SK-MEL-5 (cell line): ENCODE measurements at regions not wholly inside any gene's neighbourhood (a gene's known extent, or its start where the extent isn't known, plus 50 kb on each side); places are given as distances from the start of the nearest gene placed in this dataset.

Experiments used
- DNase-seq: peaks from one replicate; pipeline ENCODE4 v3.0.0-alpha.2; 2016; ENCODE audit warnings: low read depth, low spot score
- in situ Hi-C: cut with HindIII; loops from 2 replicates; pipeline ENCODE4 v1.10.0; 2016; ENCODE audit warnings: low sequenced_read_pairs, high pct_unique_total_duplicates, low pct_unique_long_range_greater_than_20kb

DNA sequence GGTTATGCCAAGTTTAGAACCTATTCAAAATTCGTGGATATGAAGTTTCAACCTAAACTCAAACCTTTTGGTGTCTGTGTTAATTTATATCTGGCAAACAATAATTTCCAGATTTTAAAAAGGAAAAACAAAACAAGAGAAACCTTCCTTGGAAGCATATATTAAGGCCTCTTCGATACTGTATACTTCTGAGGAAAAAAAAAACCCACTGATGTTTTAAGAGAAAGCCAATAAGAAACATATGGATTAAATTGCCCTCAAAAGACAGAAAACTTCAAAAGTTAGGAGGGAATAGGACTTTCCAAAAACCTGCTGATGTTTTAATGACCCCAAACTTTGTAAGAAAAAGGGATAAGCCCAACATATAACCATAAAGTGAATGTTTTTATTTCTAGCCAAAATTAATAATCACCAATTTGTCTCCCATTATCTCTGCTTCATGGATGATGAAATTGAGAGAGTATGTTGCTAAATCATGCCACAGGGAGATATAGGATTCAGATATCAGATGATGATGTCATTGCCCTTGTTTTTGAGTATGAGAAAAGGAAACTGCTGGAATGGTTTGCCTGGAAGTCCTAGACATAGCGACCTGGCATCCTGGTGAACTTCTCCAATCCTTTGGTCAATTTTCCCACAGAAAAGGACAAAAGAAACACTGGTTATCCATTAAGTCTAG, 423.9 kb downstream of the DMRT2 start:
- DNase-seq = no peak
- in situ Hi-C loops = no loop called here

DNA sequence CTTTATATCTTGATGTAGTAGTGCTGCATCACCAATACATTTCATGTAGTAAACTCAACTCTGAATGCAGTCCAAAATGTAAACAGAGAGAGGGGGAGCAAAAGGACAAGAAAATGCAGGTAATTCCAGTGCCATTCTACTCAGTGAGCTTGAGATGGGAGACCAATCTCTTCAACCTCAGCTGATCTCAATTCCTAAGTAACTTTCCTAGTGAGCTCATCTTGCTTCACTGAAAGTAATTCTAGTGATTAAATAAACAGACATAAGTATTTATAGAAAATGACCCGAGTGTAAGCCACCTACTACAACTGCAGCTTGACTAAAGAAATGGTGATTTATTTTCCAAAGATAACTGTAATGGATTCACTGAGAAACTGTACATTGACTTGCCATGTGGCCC, 424.5 kb downstream of the DMRT2 start:
- in situ Hi-C loops = no loop called here
- DNase-seq = no peak

DNA sequence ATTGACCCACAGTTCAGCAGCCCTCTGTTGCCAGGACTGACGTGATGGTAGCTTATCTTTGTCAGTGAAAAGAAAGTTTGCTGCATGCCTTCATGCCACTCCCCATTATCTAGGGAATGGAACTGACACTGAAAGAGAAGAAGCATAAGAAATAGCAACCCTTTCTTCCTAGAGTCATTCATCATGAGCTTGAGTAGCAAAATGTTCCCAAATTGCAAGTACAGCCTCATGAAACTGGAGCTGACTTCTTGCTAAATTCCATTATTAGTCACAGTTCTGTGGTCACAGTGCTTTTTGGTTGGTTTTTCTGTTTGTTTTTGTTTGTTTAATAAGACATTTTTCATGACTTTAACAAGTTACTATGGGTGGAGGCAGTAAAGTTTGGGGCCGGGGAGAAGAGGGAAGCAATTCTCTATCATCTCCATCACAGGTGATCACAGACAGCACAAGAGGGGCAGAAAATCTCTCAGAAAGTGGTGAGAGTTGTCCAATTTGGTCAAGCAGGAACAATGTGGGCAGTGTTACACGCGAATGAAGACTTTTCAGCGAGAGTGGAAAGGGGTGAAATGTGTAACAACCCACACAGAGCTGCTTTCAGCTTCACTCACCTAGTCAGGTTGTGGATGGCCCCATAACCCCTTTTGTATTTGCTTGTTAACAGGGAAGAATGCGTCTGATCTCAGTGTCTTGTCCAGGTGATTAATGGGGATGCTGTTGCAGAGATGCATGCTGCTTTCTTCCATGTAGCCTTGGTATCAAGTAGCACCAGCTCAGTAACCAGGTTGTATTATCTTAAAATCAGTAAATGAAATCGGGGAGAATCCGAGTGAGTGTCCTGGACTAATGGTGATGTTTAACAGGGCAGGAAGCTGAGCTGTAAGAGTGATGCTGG, 440.4 kb downstream of the DMRT2 start:
- no peak for DNase-seq
- in situ Hi-C loops = no loop called here

DNA sequence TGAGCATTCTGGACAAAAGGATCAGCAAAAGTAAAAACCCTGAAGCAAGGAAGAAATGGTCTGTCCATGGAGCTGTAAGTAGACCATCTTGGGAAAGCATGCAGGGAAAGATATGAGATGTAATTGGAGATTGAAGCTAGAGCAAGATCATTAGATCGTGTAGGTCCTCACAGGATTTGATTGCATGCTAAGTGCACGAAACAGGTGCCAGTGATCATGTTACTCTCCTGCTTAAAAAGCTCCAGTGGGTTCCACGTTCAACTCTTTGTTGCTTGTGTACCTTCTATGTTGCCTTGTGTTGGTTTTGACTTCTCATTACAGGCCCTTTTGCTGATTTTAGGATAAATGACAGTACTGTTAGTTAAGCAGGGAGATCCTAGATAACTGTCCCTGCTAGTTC, 442.0 kb downstream of the DMRT2 start:
- in situ Hi-C loops = no loop called here
- no peak for DNase-seq

DNA sequence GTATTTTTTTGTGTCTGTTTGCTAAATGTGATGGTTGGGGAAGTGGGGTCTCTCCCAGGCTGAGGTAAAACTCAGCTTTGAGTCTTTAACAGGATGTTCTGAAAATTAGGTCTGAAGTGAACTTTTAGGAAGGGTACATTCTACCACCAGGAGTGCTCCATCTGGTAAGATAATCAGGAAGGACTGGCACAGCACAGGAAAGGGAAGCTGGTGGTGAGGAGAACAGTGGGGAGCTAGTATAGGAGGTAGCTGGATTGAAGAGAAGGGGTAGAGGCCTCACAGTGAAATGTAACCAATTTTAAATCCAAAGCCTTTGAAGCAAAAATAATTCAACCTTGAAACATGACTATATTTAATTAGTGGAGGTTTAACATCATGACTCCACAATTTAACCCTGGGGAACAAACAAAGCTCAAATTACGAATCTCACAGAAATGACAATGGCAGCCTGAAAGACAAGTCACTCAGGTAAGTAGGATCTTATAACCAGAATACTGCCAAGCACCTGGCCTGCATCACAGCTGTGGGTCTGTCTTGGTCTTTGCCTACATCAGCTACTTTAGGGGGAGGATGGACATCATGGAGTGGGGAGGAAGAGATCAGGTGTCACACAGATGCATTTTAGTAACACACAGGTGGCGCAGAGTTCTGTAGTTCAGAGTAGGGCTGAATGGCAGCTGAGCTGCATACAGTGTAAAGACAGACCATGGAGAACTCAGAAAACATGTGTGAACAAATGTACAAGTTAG, 445.3 kb downstream of the DMRT2 start:
- DNase-seq = no peak
- in situ Hi-C loops = no loop called here

DNA sequence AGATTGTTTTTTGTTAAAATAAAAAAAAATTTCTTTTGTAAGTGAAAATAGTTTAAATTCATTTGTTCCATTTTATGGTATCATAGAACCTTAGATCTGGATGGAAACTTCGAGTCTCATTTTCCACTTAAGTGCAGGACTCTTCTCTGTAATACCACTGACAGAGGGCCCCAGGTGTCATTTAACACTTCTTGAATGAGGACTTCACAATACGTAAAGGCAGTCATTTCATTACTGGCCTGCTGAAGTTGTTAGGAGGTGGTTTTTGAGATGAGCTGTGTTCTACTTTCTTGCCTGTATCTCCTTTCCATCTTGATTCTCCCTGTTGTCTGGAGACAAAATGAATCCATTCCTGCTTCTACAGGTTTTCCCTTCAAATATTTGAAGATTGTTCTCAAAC, 455.3 kb downstream of the DMRT2 start:
- DNase-seq = no peak
- in situ Hi-C loops = no loop called here

DNA sequence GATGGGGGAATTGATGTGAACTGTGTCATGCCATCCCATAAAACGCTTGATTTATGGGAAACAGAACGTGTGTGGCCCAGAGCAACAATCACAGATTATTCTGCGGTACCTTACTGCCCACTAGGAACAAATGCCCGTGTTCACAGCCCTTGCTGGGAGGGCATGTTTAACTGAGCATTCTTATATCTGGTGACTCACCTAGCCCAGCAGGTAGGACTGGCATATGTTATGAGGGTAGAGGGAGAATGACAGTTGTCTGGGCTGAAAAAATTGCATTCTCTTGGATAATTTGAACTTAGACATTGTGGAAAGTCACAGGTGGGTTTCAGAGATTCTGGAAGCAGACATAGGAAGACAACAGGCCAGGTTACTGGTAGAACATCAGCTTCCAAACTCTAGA, 460.6 kb downstream of the DMRT2 start:
- in situ Hi-C loops = no loop called here
- DNase-seq = no peak

DNA sequence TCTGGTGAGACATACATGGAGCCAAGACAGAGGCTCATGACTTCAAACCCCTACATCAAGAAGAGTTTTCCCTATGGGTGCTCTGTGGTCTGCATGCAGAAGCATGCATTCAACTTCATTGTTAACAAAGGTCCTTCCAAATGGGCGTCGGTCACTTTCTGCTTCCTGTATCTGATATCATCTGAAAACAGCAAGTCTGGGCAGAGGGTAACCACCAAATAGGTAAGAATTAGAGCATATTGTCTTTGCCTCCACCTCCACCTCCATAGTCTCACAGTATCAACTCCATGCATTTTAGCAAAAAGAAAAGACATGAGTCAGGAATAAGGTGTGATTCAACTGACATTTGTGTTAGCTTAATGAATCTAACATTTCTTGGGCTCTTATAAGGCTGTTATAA, 462.9 kb downstream of the DMRT2 start:
- DNase-seq = no peak
- in situ Hi-C loops = no loop called here

DNA sequence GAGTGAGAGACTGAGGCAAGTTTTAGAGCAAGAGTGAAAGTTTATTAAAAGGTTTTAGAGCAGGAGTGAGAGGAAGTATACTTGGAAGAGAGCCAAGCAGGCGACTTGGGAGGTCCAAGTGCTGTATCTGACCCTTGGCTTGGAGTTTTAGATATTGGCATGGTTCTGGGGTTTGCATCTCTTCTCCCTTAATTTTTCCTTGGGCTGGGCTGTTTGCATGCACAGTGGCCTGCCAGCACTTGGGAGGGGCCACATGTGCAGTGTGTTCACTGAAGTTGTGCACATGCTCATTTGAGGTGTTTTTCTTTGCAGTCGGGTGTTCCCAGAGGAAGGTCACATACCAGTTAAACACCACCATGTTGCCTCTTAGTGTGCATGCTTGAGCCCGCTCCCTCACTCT, 464.1 kb downstream of the DMRT2 start:
- in situ Hi-C loops = no loop called here
- no peak for DNase-seq

DNA sequence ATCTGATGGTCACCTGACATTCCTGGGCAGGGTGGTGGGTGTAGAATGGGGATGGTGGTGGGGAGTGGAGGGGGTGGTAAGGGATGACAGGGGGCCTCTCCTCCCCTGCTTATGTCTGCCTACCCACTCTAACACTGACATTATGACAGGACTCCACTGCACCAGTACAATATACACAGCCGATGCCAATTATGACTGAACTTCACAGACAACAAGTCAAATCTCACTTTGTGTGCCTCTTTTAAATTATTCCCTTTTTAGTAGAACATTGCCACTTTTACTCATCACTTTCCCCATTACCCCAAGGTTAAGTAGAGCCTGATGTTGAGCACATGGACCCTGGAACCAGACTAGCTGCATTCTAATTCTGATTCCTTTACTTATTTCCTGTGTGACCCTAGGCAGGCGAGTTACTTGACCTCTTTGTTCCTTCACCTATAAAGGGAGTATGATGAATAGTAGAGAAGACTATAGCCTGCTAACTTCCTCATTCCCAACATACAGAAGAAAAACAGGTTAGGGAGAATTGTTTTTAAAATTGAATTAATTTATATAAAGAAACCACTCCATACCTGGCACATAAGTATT, 464.7 kb downstream of the DMRT2 start:
- in situ Hi-C loops = no loop called here
- DNase-seq = no peak

DNA sequence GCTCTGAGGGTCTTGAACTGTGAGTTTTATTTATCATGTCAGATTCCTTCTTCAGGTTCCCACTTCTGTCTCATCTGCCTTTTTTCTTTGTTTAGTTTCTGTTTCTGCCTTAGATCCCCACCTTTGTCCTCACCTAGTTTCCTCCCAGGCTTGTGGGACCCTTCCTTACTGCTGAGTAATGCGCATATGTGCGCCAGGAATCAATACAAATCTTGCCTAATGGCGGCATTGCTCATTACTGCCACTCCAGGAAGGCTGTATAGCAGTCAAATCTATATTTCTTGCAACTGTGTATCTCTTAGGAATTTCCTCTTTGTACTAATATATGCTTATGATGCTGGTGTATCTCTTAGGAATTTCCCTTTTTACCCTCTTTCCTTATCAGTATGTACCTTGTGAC, 465.4 kb downstream of the DMRT2 start:
- in situ Hi-C loops = no loop called here

DNA sequence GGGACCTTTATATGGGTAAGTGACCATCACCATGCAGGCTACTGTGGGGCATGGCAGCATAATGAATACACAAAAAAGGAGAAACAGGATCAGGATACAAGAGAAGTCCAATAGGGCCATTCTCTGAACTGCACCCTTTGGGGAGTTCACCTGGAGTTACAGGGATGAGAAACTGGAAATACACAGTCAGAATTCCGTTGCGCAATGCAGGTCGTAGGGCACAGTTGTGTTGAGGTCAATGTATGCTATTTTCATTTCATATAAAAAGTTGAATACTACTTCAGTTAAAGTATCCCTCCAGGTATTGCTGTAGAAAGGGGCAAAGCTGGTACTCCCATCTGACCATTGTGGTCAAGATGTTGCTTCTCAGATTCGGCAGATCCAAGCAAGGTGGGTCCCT, 471.4 kb downstream of the DMRT2 start:
- in situ Hi-C loops = no loop called here
- DNase-seq = no peak

More for the DNA sequence above, 465.4 kb downstream of the DMRT2 start:
- no peak for DNase-seq

DNA sequence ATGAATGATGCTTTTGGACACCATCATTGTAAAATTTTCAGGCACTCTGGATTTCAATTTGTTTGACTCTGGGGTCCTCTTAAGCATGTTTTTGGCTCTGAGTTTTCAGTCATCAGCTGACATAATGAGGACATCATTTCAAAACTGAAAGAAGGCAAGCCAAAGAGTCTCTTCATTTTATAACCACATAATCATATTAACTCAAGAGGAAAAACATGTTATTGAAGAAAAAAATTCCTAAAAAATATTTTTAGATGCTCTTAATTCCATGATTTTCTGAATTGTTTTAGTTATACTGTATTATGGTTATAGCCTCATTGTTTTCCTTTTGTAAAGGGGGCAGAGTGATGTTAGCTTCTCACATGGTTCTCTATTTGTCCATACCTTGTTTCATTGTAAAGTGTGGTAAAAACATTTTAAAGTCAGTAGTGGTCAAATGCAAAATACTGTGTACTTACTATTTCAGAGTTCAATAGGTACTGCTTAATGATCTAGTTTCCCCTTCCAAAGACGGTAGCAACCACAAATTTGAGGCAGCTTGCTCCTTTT, 472.1 kb downstream of the DMRT2 start:
- DNase-seq = no peak
- in situ Hi-C loops = no loop called here

DNA sequence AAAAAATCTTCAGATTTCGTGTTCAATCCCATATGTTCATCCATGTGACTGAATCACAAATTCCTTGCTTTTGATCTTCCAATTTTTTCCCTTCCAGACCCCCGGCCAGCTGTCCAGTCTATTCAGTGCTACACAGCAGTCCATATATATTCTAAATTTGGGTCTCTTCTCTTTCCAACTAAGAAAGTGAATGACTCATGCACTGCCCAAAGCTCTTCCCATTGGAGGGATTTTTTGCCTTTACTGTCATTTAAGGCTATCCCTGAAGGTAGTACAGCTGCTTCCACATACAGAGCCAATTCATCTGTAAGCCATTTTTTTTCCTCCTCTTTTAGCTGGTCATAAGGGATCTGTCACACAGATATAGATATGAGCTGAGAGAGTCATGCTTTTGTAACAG, 478.3 kb downstream of the DMRT2 start:
- in situ Hi-C loops = no loop called here
- no peak for DNase-seq

DNA sequence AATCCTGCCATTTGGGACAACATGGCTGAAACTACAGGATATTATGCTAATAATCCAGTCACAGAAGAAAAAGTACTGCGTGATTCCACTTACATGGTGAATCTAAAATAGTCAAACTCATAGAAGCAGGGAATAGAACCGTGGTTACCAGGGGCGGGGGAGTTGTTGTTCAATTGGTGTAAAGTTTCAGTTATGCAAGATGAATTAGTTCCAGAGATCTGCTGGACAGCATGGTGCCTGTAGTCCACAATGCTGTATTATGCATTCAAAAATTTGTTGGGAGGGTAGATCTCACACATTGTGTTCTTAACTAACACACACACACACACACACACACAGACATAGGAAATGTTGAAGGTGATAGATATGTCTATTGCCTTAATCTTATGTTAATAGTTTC, 480.5 kb downstream of the DMRT2 start:
- no peak for DNase-seq
- in situ Hi-C loops = no loop called here

DNA sequence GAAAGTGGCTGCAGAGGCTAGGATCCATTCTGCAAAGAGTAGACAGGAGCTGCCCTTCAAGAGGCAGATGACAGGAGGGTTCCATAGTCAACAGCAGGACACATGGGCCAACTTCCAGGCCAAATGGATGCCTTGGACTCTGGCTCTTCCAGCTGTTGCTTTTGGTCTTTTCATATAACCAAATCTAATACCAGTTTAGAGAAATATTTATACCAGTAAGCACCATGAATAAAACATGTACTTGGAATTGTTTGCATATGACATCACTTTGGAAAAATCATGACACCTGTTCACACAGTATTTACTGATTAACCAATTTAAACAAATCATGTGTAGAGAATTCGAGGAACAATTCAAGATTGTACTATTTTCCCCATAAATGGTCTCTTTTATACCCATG, 481.3 kb downstream of the DMRT2 start:
- DNase-seq = no peak
- in situ Hi-C loops = no loop called here

DNA sequence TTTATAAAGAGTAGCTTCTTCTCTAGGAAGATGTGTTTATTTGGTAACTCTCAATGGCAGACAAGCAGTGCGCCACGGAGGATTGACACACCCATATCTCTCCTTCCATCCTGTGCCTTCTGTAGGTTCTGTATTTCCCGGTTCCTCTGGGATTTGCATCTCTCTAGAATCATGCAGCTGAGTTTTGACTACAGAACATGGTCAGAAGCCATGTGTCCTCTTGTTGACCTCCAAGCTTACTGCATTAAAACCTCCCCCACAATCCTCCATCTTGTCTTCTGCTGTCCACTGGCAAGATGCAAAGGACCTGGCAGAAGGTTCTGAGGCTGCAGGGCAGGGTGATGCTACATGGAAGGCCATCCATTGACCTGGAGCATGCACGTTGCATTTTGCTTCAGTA, 482.0 kb downstream of the DMRT2 start:
- DNase-seq = no peak
- in situ Hi-C loops = no loop called here

DNA sequence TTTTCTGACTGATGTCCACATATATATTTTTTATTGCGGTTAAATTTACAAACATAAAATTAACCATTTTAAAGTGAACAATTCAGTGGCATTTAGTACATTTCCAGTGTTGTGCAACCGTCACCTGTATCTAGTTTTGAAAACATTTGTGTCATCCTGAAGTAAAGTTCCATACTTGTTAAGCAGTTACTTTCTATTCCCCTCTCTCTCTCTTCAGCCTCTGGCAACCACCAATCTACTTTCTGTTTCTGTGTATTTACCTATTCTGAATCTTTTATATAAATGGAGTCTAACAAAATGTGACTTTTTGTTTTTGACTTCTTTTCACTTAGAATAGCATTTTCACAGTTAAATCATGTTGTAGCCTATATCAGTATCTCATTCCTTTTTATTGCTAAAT, 480.1 kb upstream of the SMARCA2 start:
- DNase-seq = no peak
- in situ Hi-C loops = no loop called here
